HL-60 (cell line): ENCODE measurements at regions not wholly inside any gene's neighbourhood (a gene's known extent, or its start where the extent isn't known, plus 50 kb on each side); places are given as distances from the start of the nearest gene placed in this dataset.
"Not testable (repeated sequence)": the region's sequence is repeated elsewhere in the genome, so short reads cannot be mapped to it uniquely, and the experiment has no call there.

ENCODE experiments used
- DNase-seq, 2 experiments: peaks; one replicate each; pipeline ENCODE4 v3.0.0-alpha.2; 2010 to 2020; ENCODE audit warnings: low read depth in 1 of 2, low spot score in 1 of 2
- H3K27ac ChIP-seq: fragments of 250-450 bp; sonication (Bioruptor Pico); replicated peaks from 2 replicates; pipeline ENCODE4 v1.5.1; 2020; ENCODE audit warnings: mild to moderate bottlenecking, moderate library complexity
- H3K27me3 ChIP-seq: fragments of 250-450 bp; sonication (Bioruptor Pico); 2 replicates; pipeline ENCODE4 v1.5.1; 2021; ENCODE audit warnings: mild to moderate bottlenecking, moderate library complexity; ENCODE audit not compliant: insufficient read depth, poor library complexity, severe bottlenecking
- H3K4me3 ChIP-seq: replicated peaks from 2 replicates; pipeline ENCODE4 v1.5.1; 2011; ENCODE audit warnings: mild to moderate bottlenecking, control low read depth, low read length; ENCODE audit not compliant: insufficient read depth
- GABPA ChIP-seq: IDR thresholded peaks from 2 replicates; pipeline ENCODE4 v1.6.1; 2012; ENCODE audit warnings: low read depth
- POLR2AphosphoS5 ChIP-seq: IDR thresholded peaks from 2 replicates; pipeline ENCODE4 v1.6.1; 2012; ENCODE audit warnings: low read depth
- SPI1 ChIP-seq: IDR thresholded peaks from 2 replicates; pipeline ENCODE4 v1.6.1; 2012; ENCODE audit warnings: low read depth, mild to moderate bottlenecking, borderline replicate concordance
- TF ChIP-seq, protein P1 (sequence below): IDR thresholded peaks from 2 replicates; pipeline ENCODE4 v1.6.1; 2012; ENCODE audit warnings: low read depth; ENCODE audit not compliant: insufficient replicate concordance
- TF ChIP-seq, protein P2 (sequence below): IDR thresholded peaks from one replicate; pipeline ENCODE4 v1.5.1; 2011; ENCODE audit warnings: low read length, control low read depth, inconsistent platforms; ENCODE audit not compliant: insufficient read depth

DNA sequence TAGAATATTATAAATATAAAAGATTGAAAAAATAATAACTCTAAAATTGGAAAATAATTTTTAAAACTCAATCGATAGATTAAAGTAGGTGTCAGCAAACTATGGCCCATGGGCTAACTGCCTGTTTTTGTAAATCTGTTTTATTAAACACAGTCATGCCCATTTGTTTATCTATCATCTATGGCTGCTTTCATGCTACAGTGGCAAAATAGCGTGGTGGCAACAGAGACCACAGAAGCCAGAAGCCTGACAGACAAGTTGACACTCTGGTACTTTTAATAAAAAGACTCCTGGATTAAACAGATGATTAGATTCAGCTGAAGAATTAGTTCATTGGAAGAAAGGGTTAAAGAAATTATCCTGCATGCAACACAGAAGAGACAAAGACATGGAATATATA is 400.7 kb upstream of the RORB start:
- no peaks in the 10 kb centered on the region for H3K27me3 ChIP-seq
- DNase-seq: no peak
- no peak overlapping the region for H3K4me3 ChIP-seq
- H3K27ac ChIP-seq: no peak overlapping the region
- TF ChIP-seq, protein P1, sequence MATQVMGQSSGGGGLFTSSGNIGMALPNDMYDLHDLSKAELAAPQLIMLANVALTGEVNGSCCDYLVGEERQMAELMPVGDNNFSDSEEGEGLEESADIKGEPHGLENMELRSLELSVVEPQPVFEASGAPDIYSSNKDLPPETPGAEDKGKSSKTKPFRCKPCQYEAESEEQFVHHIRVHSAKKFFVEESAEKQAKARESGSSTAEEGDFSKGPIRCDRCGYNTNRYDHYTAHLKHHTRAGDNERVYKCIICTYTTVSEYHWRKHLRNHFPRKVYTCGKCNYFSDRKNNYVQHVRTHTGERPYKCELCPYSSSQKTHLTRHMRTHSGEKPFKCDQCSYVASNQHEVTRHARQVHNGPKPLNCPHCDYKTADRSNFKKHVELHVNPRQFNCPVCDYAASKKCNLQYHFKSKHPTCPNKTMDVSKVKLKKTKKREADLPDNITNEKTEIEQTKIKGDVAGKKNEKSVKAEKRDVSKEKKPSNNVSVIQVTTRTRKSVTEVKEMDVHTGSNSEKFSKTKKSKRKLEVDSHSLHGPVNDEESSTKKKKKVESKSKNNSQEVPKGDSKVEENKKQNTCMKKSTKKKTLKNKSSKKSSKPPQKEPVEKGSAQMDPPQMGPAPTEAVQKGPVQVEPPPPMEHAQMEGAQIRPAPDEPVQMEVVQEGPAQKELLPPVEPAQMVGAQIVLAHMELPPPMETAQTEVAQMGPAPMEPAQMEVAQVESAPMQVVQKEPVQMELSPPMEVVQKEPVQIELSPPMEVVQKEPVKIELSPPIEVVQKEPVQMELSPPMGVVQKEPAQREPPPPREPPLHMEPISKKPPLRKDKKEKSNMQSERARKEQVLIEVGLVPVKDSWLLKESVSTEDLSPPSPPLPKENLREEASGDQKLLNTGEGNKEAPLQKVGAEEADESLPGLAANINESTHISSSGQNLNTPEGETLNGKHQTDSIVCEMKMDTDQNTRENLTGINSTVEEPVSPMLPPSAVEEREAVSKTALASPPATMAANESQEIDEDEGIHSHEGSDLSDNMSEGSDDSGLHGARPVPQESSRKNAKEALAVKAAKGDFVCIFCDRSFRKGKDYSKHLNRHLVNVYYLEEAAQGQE: no peak
- TF ChIP-seq, protein P2, sequence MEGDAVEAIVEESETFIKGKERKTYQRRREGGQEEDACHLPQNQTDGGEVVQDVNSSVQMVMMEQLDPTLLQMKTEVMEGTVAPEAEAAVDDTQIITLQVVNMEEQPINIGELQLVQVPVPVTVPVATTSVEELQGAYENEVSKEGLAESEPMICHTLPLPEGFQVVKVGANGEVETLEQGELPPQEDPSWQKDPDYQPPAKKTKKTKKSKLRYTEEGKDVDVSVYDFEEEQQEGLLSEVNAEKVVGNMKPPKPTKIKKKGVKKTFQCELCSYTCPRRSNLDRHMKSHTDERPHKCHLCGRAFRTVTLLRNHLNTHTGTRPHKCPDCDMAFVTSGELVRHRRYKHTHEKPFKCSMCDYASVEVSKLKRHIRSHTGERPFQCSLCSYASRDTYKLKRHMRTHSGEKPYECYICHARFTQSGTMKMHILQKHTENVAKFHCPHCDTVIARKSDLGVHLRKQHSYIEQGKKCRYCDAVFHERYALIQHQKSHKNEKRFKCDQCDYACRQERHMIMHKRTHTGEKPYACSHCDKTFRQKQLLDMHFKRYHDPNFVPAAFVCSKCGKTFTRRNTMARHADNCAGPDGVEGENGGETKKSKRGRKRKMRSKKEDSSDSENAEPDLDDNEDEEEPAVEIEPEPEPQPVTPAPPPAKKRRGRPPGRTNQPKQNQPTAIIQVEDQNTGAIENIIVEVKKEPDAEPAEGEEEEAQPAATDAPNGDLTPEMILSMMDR: no peak
- no peak for TF ChIP-seq GABPA
- no peak for TF ChIP-seq SPI1
- TF ChIP-seq POLR2AphosphoS5: no peak

DNA sequence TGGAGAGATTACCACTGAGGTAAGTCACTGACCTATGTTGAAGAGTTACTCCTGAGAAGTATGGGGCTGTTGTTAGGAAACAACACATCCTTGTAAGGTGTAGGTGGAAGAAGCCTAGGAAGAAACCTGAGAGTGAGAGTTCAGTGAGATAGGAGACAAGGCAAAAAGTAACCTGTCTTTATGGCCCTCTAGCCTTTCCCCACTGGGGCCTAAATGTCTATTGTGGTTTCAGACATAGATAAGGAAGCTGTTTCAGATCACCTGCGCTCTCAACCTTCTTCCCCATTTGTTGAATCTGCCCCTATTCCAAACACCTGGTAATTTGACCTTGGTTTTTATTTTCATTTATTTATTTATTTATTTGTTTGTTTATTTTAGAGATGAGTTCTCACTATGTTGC is 397.1 kb upstream of the RORB start:
- Histone ChIP-seq H3K4me3 (no peak overlapping the region), H3K27ac (no peak overlapping the region), H3K27me3 (no peaks in the 10 kb centered on the region)
- TF ChIP-seq GABPA: no peak
- TF ChIP-seq, protein P2: no peak
- TF ChIP-seq, protein P1: no peak
- no peak for TF ChIP-seq POLR2AphosphoS5
- no peak for TF ChIP-seq SPI1
- no peak for DNase-seq

DNA sequence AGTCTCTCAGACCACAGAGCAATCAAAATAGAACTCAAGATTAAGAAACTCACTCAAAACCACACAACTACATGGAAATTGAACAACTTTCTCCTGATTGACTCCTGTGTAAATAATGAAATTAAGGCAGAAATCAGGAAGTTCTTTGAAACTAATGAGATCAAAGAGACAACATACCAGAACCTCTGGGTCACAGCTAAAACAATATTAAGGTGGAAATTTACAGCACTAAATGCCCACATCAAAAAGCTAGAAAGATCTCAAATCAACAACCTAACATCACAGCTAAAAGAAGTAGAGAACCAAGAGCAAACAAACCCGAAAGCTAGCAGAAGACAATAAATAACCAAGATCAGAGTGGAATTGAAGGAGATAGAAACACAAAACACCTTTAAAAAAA is 395.0 kb upstream of the RORB start:
- H3K27ac ChIP-seq, H3K4me3 ChIP-seq, DNase-seq, H3K27me3 ChIP-seq: not testable (repeated sequence)

DNA sequence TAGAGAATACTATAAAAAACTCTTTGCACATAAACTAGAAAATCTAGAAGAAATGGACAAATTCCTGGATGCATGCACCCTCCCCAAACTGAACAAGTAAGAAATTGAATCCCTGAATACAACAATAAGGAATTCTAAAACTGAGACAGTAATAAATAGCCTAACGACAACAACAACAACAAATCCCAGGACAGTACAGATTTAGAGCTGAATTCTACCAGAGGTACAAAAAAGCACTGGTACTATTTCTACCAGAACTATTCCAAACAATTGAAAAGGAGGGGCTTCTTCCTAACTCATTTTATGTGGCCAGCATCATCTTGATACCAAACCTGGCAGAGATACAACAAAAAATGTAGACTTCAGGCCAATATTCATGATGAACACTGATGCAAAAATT is 394.4 kb upstream of the RORB start:
- H3K4me3 ChIP-seq: no peak overlapping the region
- H3K27ac ChIP-seq: no peak overlapping the region
- no peaks in the 10 kb centered on the region for H3K27me3 ChIP-seq
- DNase-seq: no peak
- TF ChIP-seq GABPA (no peak), SPI1 (no peak), POLR2AphosphoS5 (no peak)
- TF ChIP-seq, protein P2: no peak
- TF ChIP-seq, protein P1: no peak
